SK-N-SH treated with all-trans-retinoic acid at 6 μM for 48 hours (cell line): ENCODE measurements at regions not wholly inside any gene's neighbourhood (a gene's known extent, or its start where the extent isn't known, plus 50 kb on each side); places are given as distances from the start of the nearest gene placed in this dataset.

ENCODE experiments used
- ATAC-seq: fragments of 200-7000 bp; cut with Tn5 transposase; 3 replicates; pipeline ENCODE4 v1.9.1; 2020; ENCODE audit warnings: mild to moderate bottlenecking, moderate library complexity
- ARNTL ChIP-seq: fragments of 450-650 bp; formaldehyde crosslinking; IDR thresholded peaks from 2 replicates; pipeline ENCODE4 v1.5.0; 2020; ENCODE audit warnings: low read depth, mild to moderate bottlenecking, moderate library complexity, borderline replicate concordance
- BACH2 ChIP-seq: fragments of 250-450 bp; sonication (Bioruptor Pico); IDR thresholded peaks from 2 replicates; pipeline ENCODE4 v1.9.0; 2021; ENCODE audit warnings: mild to moderate bottlenecking, borderline replicate concordance
- CSDC2 ChIP-seq: fragments of 250-450 bp; sonication (Bioruptor Pico); IDR thresholded peaks from 2 replicates; pipeline ENCODE4 v1.5.0; 2020; ENCODE audit warnings: mild to moderate bottlenecking, moderate library complexity
- CSRNP3 ChIP-seq: fragments of 250-450 bp; sonication (Bioruptor Pico); IDR thresholded peaks from 2 replicates; pipeline ENCODE4 v1.5.1; 2021; ENCODE audit warnings: mild to moderate bottlenecking, moderate library complexity
- ESRRG ChIP-seq: fragments of 250-450 bp; sonication (Bioruptor Pico); IDR thresholded peaks from 2 replicates; pipeline ENCODE4 v1.6.1; 2021; ENCODE audit warnings: mild to moderate bottlenecking
- GLIS3 ChIP-seq: fragments of 250-450 bp; sonication (Bioruptor Pico); IDR thresholded peaks from 2 replicates; pipeline ENCODE4 v1.5.0; 2020; ENCODE audit warnings: mild to moderate bottlenecking, moderate library complexity
- ISL1 ChIP-seq: fragments of 250-450 bp; sonication (Bioruptor Pico); IDR thresholded peaks from 2 replicates; pipeline ENCODE4 v2.1.2; 2022; ENCODE audit warnings: mild to moderate bottlenecking, moderate library complexity
- OSR1 ChIP-seq: fragments of 250-450 bp; sonication (Bioruptor Pico); IDR thresholded peaks from 2 replicates; pipeline ENCODE4 v1.8.0; 2022; ENCODE audit warnings: moderate library complexity, mild to moderate bottlenecking, inconsistent platforms
- PATZ1 ChIP-seq: fragments of 250-450 bp; sonication (Bioruptor Pico); IDR thresholded peaks from 2 replicates; pipeline ENCODE4 v1.8.0; 2020; ENCODE audit warnings: mild to moderate bottlenecking, moderate library complexity, borderline replicate concordance
- POU6F1 ChIP-seq: fragments of 250-450 bp; sonication (Bioruptor Pico); IDR thresholded peaks from 2 replicates; pipeline ENCODE4 v1.8.0; 2021; ENCODE audit warnings: low read depth, mild to moderate bottlenecking, moderate library complexity, borderline replicate concordance
- PPARA ChIP-seq: fragments of 250-450 bp; sonication (Bioruptor Pico); IDR thresholded peaks from 2 replicates; pipeline ENCODE4 v1.5.0; 2020; ENCODE audit warnings: mild to moderate bottlenecking, borderline replicate concordance
- RARB ChIP-seq: fragments of 250-450 bp; sonication (Bioruptor Pico); IDR thresholded peaks from 2 replicates; pipeline ENCODE4 v1.8.0; 2021; ENCODE audit warnings: mild to moderate bottlenecking, moderate library complexity
- TCF4 ChIP-seq: fragments of 250-450 bp; sonication (Bioruptor Pico); IDR thresholded peaks from 2 replicates; pipeline ENCODE4 v1.8.0; 2021; ENCODE audit warnings: mild to moderate bottlenecking, moderate library complexity, borderline replicate concordance
- TOX ChIP-seq: fragments of 250-450 bp; sonication (Bioruptor Pico); IDR thresholded peaks from 2 replicates; pipeline ENCODE4 v1.8.0; 2021; ENCODE audit warnings: mild to moderate bottlenecking, moderate library complexity, borderline replicate concordance
- TSHZ2 ChIP-seq: fragments of 250-450 bp; sonication (Bioruptor Pico); IDR thresholded peaks from 2 replicates; pipeline ENCODE4 v1.5.0; 2020; ENCODE audit warnings: mild to moderate bottlenecking, moderate library complexity
- ZC3H10 ChIP-seq: fragments of 250-450 bp; sonication (Bioruptor Pico); IDR thresholded peaks from 2 replicates; pipeline ENCODE4 v1.5.1; 2021; ENCODE audit warnings: mild to moderate bottlenecking, moderate library complexity
- ZFP3 ChIP-seq: fragments of 250-450 bp; sonication (Bioruptor Pico); IDR thresholded peaks from 2 replicates; pipeline ENCODE4 v1.5.0; 2020; ENCODE audit warnings: mild to moderate bottlenecking, moderate library complexity
- ZFP30 ChIP-seq: fragments of 450-650 bp; formaldehyde crosslinking; IDR thresholded peaks from 2 replicates; pipeline ENCODE4 v1.5.0; 2022; ENCODE audit warnings: mild to moderate bottlenecking, moderate library complexity
- ZNF565 ChIP-seq: fragments of 450-650 bp; formaldehyde crosslinking; conservative IDR thresholded peaks from 2 replicates; pipeline ENCODE4 v1.5.0; 2020; ENCODE audit warnings: low read depth, mild to moderate bottlenecking, moderate library complexity
- ZNF70 ChIP-seq: fragments of 450-650 bp; formaldehyde crosslinking; IDR thresholded peaks from 2 replicates; pipeline ENCODE4 v1.5.0; 2020; ENCODE audit warnings: mild to moderate bottlenecking, moderate library complexity
- ZNF8 ChIP-seq: fragments of 450-650 bp; formaldehyde crosslinking; IDR thresholded peaks from 2 replicates; pipeline ENCODE4 v1.5.0; 2020; ENCODE audit warnings: mild to moderate bottlenecking, moderate library complexity
- TF ChIP-seq, protein P1 (sequence below): fragments of 250-450 bp; sonication (Bioruptor Pico); IDR thresholded peaks from 2 replicates; pipeline ENCODE4 v1.5.1; 2020; ENCODE audit warnings: low read depth, mild to moderate bottlenecking, moderate library complexity

- no peak for ATAC-seq
- no peak for TF ChIP-seq TOX (CRISPR knock-in tag)
- no peak for TF ChIP-seq TCF4 (CRISPR knock-in tag)
- no peak for TF ChIP-seq PATZ1
- TF ChIP-seq POU6F1 (CRISPR knock-in tag) = no peak
- no peak for TF ChIP-seq CSDC2
- TF ChIP-seq ESRRG = no peak
- no peak for TF ChIP-seq PPARA (CRISPR knock-in tag)
Observed at GRCh38 chr10:77724820-77725219, 87.2 kb upstream of the KCNMA1 start.

- no peak for TF ChIP-seq TSHZ2 (CRISPR knock-in tag)
- no peak for TF ChIP-seq ZFP30 (CRISPR knock-in tag)
- no peak for TF ChIP-seq RARB (CRISPR knock-in tag)
- TF ChIP-seq GLIS3 (CRISPR knock-in tag) = no peak
- TF ChIP-seq ARNTL (CRISPR knock-in tag) = no peak
- no peak for TF ChIP-seq ZNF8
- TF ChIP-seq CSDC2 = no peak
- TF ChIP-seq, protein P1, sequence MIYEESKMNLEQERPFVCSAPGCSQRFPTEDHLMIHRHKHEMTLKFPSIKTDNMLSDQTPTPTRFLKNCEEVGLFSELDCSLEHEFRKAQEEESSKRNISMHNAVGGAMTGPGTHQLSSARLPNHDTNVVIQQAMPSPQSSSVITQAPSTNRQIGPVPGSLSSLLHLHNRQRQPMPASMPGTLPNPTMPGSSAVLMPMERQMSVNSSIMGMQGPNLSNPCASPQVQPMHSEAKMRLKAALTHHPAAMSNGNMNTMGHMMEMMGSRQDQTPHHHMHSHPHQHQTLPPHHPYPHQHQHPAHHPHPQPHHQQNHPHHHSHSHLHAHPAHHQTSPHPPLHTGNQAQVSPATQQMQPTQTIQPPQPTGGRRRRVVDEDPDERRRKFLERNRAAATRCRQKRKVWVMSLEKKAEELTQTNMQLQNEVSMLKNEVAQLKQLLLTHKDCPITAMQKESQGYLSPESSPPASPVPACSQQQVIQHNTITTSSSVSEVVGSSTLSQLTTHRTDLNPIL (CRISPR knock-in tag) = no peak
- TF ChIP-seq ESRRG = no peak
- TF ChIP-seq ZFP3 (CRISPR knock-in tag) = no peak
- TF ChIP-seq PATZ1 = no peak
- no peak for TF ChIP-seq OSR1 (CRISPR knock-in tag)
- no peak for TF ChIP-seq ZC3H10 (CRISPR knock-in tag)
- TF ChIP-seq CSRNP3 = no peak
- TF ChIP-seq BACH2 (CRISPR knock-in tag) = no peak
- no peak for TF ChIP-seq ZNF565 (CRISPR knock-in tag)
- TF ChIP-seq TOX (CRISPR knock-in tag) = no peak
- no peak for TF ChIP-seq ISL1 (CRISPR knock-in tag)
- TF ChIP-seq PPARA (CRISPR knock-in tag) = no peak
- TF ChIP-seq ZNF70 (CRISPR knock-in tag) = no peak
- ATAC-seq = peak; percentile 13; the same call in 1 of the 3 replicates
Observed at GRCh38 chr10:77723376-77723775, 85.8 kb upstream of the KCNMA1 start.
